ENCODE measurements at regions not wholly inside any gene's neighbourhood (a gene's known extent, or its start where the extent isn't known, plus 50 kb on each side); places are given as distances from the start of the nearest gene placed in this dataset.

DNA sequence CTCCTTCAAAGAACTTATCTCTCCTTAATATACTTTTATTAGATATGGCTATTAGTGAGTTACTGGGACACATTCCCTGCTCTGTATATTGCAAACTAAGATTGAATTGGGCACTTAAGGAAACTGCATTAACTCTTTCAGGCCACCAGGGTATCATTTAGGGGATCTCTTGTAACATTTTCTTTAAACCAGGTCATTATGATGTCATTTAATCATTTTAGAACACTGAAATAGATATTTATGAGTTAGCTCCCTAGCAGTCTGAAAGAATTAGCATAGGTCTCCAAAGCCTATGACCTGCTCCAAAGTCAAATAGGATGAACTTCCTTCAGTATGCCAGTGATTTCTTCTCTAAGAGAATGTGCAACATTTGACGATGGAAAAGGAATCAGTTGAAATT is 506.9 kb downstream of the FOXG1 start:
- H3K9me3 ChIP-seq (ENCODE audit: control insufficient read depth, low read length) = no peaks in the 10 kb centered on the region
- WGBS, 2 experiments = 94 to 100% methylated on average over 1 of the region's 1 CpG
- H3K4me3 ChIP-seq (ENCODE audit: insufficient read depth, low read depth, low read length) = no peak overlapping the region
- H3K4me1 ChIP-seq (ENCODE audit: control insufficient read depth, insufficient read depth, low read length) = no peaks in the 10 kb centered on the region
- H3K27me3 ChIP-seq (ENCODE audit: control insufficient read depth, insufficient read depth, low read length, poor library complexity, severe bottlenecking) = no peaks in the 10 kb centered on the region
- H3K36me3 ChIP-seq (ENCODE audit: control insufficient read depth, insufficient read depth, low read length) = no peaks in the 10 kb centered on the region
- no peak overlapping the region for H3K27ac ChIP-seq (ENCODE audit: insufficient read depth, low read depth, low read length, poor library complexity, severe bottlenecking)

DNA sequence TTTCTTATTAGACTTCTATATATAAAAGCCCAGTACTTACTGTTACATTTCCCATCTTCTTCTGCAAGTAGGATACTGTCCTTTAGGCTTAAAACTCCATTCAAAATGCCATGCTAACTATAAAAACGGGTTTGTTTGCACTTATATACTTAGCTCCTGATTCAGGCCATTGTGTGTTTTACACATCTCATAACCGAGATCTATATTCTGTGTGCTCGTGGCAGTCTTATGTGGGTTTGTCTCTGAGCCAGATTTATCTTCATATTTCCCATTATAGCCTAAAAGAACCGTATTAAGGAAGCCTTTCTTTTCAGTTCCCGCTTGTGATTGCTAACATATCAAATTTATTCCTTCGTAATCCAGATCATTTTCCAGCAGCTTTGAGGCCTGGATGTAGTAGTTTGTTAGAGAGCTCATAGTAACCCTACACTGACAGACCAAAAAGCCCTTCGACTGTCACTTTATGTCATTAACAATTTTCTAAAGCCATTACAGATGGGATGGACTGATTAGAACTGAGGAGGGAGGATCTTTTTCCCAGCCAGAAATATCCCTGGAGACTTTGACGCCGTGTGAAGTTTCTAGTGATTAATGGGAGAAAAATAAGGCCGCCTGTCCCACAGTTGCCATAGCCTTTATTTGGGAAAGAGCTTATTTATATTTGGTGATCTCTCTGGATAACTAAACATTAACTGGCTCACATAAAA is 508.5 kb downstream of the FOXG1 start:
- WGBS, 2 experiments = 91 to 92% methylated on average over 9 of the region's 10 CpGs
- Histone ChIP-seq H3K27ac (ENCODE audit: insufficient read depth, low read depth, low read length, poor library complexity, severe bottlenecking) (no peak overlapping the region), H3K4me3 (ENCODE audit: insufficient read depth, low read depth, low read length) (no peak overlapping the region), H3K4me1 (ENCODE audit: control insufficient read depth, insufficient read depth, low read length) (no peaks in the 10 kb centered on the region), H3K27me3 (ENCODE audit: control insufficient read depth, insufficient read depth, low read length, poor library complexity, severe bottlenecking) (no peaks in the 10 kb centered on the region), H3K36me3 (ENCODE audit: control insufficient read depth, insufficient read depth, low read length) (no peaks in the 10 kb centered on the region), H3K9me3 (ENCODE audit: control insufficient read depth, low read length) (no peaks in the 10 kb centered on the region)

DNA sequence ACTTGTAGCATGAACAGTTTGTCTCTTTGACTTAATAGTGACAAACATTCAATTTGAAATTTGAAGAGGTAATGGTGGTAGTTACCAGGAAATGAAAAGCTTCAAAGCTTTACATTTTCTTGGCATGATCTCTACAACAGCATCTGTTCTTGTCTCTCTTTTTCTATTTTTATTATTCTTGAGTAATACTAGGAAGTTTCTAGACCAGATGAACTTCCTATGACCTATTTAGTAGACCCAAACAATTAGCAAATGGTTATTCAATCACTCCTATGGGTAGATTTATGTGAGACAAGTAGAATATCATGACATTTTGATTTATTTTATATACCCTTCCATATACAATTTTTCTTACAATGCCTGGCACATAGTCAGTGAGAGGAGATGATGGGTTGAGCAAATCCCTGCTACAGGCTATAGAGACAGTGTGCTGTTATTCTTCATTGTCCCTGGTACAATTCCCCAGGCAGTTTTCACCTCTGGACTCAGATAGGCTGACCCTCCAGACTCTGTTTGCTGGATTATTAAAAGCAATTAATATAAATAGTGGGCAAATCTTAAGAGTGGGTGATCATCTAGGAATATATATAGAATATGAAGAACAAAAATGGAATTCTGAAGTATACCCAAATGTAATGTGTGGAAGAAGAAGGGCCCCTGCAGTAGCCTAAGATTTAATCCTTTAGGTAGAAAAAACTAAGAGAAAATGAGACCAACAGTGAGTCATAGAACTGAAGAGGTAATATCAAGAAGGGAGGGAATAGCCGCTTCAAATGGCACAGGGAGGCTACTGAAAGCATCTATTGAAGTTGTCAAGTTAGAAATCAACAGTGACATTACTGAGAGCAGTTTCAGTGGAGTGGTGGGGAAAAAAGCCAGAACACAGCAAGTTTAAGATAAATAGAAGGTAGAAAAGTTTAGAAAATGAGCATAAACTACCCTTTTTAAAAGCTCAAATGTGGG is 512.0 kb downstream of the FOXG1 start:
- no peaks in the 10 kb centered on the region for H3K27me3 ChIP-seq (ENCODE audit: control insufficient read depth, insufficient read depth, low read length, poor library complexity, severe bottlenecking)
- WGBS, 2 experiments = 92 to 95% methylated on average over 1 of the region's 1 CpG
- no peak overlapping the region for H3K4me3 ChIP-seq (ENCODE audit: insufficient read depth, low read depth, low read length)
- no peaks in the 10 kb centered on the region for H3K36me3 ChIP-seq (ENCODE audit: control insufficient read depth, insufficient read depth, low read length)
- no peaks in the 10 kb centered on the region for H3K9me3 ChIP-seq (ENCODE audit: control insufficient read depth, low read length)
- H3K27ac ChIP-seq (ENCODE audit: insufficient read depth, low read depth, low read length, poor library complexity, severe bottlenecking) = no peak overlapping the region
- H3K4me1 ChIP-seq (ENCODE audit: control insufficient read depth, insufficient read depth, low read length) = no peaks in the 10 kb centered on the region

DNA sequence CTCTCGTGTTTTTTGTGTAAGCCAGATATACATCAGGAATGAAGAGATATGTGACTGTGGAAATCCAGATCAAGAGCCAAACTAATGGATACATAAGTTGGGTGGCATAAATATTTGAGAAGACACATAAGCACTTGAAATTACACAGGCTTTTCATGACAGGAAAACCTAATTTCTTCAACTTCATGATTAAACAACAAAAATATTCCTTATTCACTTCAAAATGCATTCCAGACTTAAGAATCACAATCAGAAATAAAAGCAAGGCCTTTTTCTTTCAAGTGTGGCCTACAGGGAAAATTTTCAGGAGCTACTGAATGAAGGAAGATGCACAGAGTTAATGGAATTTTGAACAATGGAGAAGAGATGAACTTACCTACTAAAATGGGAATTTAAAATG is 515.6 kb downstream of the FOXG1 start:
- 67 to 91% methylated on average over 1 of the region's 1 CpG for WGBS, 2 experiments

DNA sequence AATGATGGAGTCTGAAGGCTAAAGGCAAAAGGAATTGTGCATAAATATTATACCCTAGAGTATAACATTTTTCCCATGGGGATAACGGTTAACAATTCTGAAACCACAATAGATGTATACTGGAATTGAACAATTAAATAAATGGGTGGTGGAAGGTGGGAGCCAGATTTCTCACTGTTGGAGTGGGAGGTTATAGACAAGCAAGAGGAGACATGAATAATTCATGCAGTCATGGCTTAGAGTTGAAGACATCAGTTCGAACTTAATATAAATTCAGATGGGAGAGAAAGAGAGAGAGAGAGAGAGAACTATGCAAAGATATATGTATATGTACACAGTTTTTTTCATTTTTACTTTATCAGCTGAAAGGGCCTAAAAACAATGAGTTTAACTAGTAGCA is 523.9 kb downstream of the FOXG1 start:
- Histone ChIP-seq H3K36me3 (ENCODE audit: control insufficient read depth, insufficient read depth, low read length) (no peaks in the 10 kb centered on the region), H3K4me3 (ENCODE audit: insufficient read depth, low read depth, low read length) (no peak overlapping the region), H3K4me1 (ENCODE audit: control insufficient read depth, insufficient read depth, low read length) (no peaks in the 10 kb centered on the region), H3K9me3 (ENCODE audit: control insufficient read depth, low read length) (peaks cover 3% of the 10 kb centered on the region), H3K27ac (ENCODE audit: insufficient read depth, low read depth, low read length, poor library complexity, severe bottlenecking) (no peak overlapping the region), H3K27me3 (ENCODE audit: control insufficient read depth, insufficient read depth, low read length, poor library complexity, severe bottlenecking) (no peaks in the 10 kb centered on the region)
- WGBS, 2 experiments = 89 to 100% methylated on average over 1 to 2 of the region's 2 CpGs

More for the DNA sequence above, 515.6 kb downstream of the FOXG1 start:
- Histone ChIP-seq H3K9me3 (ENCODE audit: control insufficient read depth, low read length) (no peaks in the 10 kb centered on the region), H3K36me3 (ENCODE audit: control insufficient read depth, insufficient read depth, low read length) (no peaks in the 10 kb centered on the region), H3K4me3 (ENCODE audit: insufficient read depth, low read depth, low read length) (no peak overlapping the region), H3K4me1 (ENCODE audit: control insufficient read depth, insufficient read depth, low read length) (no peaks in the 10 kb centered on the region), H3K27ac (ENCODE audit: insufficient read depth, low read depth, low read length, poor library complexity, severe bottlenecking) (no peak overlapping the region), H3K27me3 (ENCODE audit: control insufficient read depth, insufficient read depth, low read length, poor library complexity, severe bottlenecking) (no peaks in the 10 kb centered on the region)

DNA sequence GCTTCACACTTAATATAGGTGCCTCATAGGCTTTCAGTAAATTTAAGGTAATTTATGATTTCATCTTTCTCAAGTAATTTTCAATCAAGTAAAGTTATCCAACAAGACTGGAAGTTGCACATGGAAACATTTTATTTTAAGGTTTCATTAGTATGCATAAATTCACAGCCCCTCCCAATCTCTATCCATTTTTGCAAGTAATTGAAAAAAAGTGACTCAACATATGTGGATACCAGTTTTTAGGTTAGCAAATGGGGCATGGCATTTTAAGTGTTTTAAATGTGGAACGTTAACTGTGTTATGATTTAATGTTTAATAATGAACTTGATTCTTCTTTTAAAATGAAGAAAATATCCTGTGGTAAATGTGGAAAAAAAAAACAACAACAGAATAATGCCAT is 532.8 kb downstream of the FOXG1 start:
- 88% methylated on average over 1 of the region's 1 CpG; no CpG with 5 or more reads in 1 of the 2 experiments for WGBS, 2 experiments
- H3K36me3 ChIP-seq (ENCODE audit: control insufficient read depth, insufficient read depth, low read length) = no peaks in the 10 kb centered on the region
- H3K27ac ChIP-seq (ENCODE audit: insufficient read depth, low read depth, low read length, poor library complexity, severe bottlenecking) = no peak overlapping the region
- H3K4me1 ChIP-seq (ENCODE audit: control insufficient read depth, insufficient read depth, low read length) = no peaks in the 10 kb centered on the region
- peaks cover 2% of the 10 kb centered on the region for H3K9me3 ChIP-seq (ENCODE audit: control insufficient read depth, low read length)
- no peak overlapping the region for H3K4me3 ChIP-seq (ENCODE audit: insufficient read depth, low read depth, low read length)
- no peaks in the 10 kb centered on the region for H3K27me3 ChIP-seq (ENCODE audit: control insufficient read depth, insufficient read depth, low read length, poor library complexity, severe bottlenecking)

DNA sequence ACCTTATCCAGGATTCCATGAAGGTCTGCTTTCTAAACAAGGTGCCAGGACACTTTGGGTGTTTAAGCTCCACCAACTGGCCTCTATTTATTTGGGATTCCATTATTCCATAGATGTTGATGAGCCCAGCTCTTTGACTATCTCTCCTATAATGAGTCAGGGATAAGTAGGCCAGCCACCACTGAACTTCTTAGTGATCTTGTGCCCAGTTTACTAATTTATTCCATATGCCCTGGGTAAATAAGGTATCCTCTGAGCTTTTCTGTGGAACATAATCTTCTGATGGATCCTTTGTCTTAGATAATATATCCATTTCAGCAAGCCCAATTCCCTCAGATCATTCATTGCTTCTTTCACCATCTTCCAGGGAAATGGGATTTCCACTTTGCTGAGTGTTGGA is 535.0 kb downstream of the FOXG1 start:
- Histone ChIP-seq H3K36me3 (ENCODE audit: control insufficient read depth, insufficient read depth, low read length) (no peaks in the 10 kb centered on the region), H3K4me3 (ENCODE audit: insufficient read depth, low read depth, low read length) (no peak overlapping the region), H3K27me3 (ENCODE audit: control insufficient read depth, insufficient read depth, low read length, poor library complexity, severe bottlenecking) (no peaks in the 10 kb centered on the region), H3K27ac (ENCODE audit: insufficient read depth, low read depth, low read length, poor library complexity, severe bottlenecking) (no peak overlapping the region), H3K4me1 (ENCODE audit: control insufficient read depth, insufficient read depth, low read length) (no peaks in the 10 kb centered on the region), H3K9me3 (ENCODE audit: control insufficient read depth, low read length) (no peaks in the 10 kb centered on the region)

DNA sequence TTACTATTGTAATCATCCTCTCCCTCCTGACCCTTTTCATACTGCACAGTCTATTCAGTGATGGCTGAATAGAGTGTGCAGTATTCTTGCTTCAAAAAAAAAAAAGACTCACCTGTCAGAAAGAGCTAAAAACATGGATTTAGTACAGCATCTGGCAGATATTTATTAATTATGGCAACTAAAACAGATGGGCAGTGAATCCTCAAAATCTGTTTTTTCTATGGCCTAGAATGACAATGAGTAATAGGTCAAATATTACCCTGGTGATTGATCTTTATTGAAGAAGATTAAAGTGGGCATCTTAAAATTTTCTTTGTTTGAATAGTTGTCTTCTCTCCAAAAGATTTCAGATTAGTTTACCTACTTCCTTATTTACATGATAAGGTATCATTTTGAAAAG is 543.6 kb downstream of the FOXG1 start:
- no peaks in the 10 kb centered on the region for H3K27me3 ChIP-seq (ENCODE audit: control insufficient read depth, insufficient read depth, low read length, poor library complexity, severe bottlenecking)
- no peaks in the 10 kb centered on the region for H3K36me3 ChIP-seq (ENCODE audit: control insufficient read depth, insufficient read depth, low read length)
- H3K4me3 ChIP-seq (ENCODE audit: insufficient read depth, low read depth, low read length) = no peak overlapping the region
- H3K4me1 ChIP-seq (ENCODE audit: control insufficient read depth, insufficient read depth, low read length) = no peaks in the 10 kb centered on the region
- H3K9me3 ChIP-seq (ENCODE audit: control insufficient read depth, low read length) = no peaks in the 10 kb centered on the region
- H3K27ac ChIP-seq (ENCODE audit: insufficient read depth, low read depth, low read length, poor library complexity, severe bottlenecking) = no peak overlapping the region

DNA sequence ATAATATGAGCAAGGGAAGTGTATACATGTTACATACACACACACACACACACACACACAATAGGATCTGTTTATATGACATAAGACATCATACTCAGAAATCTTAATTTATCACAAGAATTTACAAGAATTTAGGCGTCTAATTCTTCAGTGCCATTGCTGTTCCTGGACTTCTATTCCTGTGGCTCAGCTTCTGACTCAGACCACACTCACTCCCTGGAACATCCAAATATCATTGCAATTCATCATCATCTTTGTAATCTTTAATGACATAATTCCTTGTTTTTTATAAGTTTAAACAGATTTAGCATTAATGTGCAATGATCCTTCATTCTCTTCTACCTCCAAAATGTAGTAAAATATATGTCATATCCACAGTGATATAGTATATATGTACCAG is 544.2 kb downstream of the FOXG1 start:
- Histone ChIP-seq H3K27ac (ENCODE audit: insufficient read depth, low read depth, low read length, poor library complexity, severe bottlenecking) (no peak overlapping the region), H3K9me3 (ENCODE audit: control insufficient read depth, low read length) (no peaks in the 10 kb centered on the region), H3K4me3 (ENCODE audit: insufficient read depth, low read depth, low read length) (no peak overlapping the region), H3K4me1 (ENCODE audit: control insufficient read depth, insufficient read depth, low read length) (no peaks in the 10 kb centered on the region), H3K27me3 (ENCODE audit: control insufficient read depth, insufficient read depth, low read length, poor library complexity, severe bottlenecking) (no peaks in the 10 kb centered on the region), H3K36me3 (ENCODE audit: control insufficient read depth, insufficient read depth, low read length) (no peaks in the 10 kb centered on the region)
- WGBS, 2 experiments = 89 to 93% methylated on average over 1 of the region's 1 CpG

DNA sequence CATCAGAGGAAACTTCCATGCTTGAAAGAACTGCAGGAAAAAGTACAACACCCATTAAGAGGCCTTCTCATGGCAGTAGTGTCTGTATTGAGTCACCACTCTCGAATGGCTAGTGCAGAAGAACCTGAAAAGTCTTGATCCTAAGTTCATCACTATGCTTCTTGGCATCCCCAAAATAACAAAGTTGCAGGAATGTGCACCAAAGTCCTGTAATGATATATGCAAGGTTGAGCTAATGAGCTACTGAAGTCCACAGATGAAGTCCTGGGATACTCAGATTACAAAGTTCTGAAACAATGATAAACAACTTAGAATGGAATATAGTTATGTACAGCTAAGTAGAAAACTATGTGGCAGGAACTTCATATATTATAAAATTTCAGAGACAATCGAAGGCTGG is 545.4 kb downstream of the FOXG1 start:
- WGBS, 2 experiments = 88 to 92% methylated on average over 2 of the region's 2 CpGs
- Histone ChIP-seq H3K9me3 (ENCODE audit: control insufficient read depth, low read length) (no peaks in the 10 kb centered on the region), H3K4me3 (ENCODE audit: insufficient read depth, low read depth, low read length) (no peak overlapping the region)

More for the DNA sequence above, 545.4 kb downstream of the FOXG1 start:
- H3K4me1 ChIP-seq (ENCODE audit: control insufficient read depth, insufficient read depth, low read length) = no peaks in the 10 kb centered on the region
- H3K27ac ChIP-seq (ENCODE audit: insufficient read depth, low read depth, low read length, poor library complexity, severe bottlenecking) = no peak overlapping the region
- H3K27me3 ChIP-seq (ENCODE audit: control insufficient read depth, insufficient read depth, low read length, poor library complexity, severe bottlenecking) = no peaks in the 10 kb centered on the region
- no peaks in the 10 kb centered on the region for H3K36me3 ChIP-seq (ENCODE audit: control insufficient read depth, insufficient read depth, low read length)

All from ectodermal cell (in vitro differentiated cells).